CD4-positive, CD25-positive, alpha-beta regulatory T cell (primary cell): ENCODE measurements at regions not wholly inside any gene's neighbourhood (a gene's known extent, or its start where the extent isn't known, plus 50 kb on each side); places are given as distances from the start of the nearest gene placed in this dataset.

ENCODE experiments used
- ATAC-seq, 2 donors: fragments of 150-1000 bp; cut with Tn5 transposase; one replicate each; pipeline ENCODE4 v1.10.0; 2021; ENCODE audit warnings: low read depth in 2 of 2, moderate number of reproducible peaks in 2 of 2, moderate library complexity in 1 of 2
- DNase-seq, 3 donors: peaks; one replicate each; pipeline versions ENCODE4 v3.0.0 to v3.0.0-alpha.2; 2012 to 2022; ENCODE audit warnings: mixed read lengths in 1 of 3
- H3K27ac ChIP-seq: one replicate; pipeline ENCODE4 v1.7.0; 2013; ENCODE audit warnings: mild to moderate bottlenecking, low read length; ENCODE audit not compliant: insufficient read depth, poor library complexity, severe bottlenecking
- H3K27me3 ChIP-seq: one replicate; pipeline ENCODE4 v1.7.0; 2013; ENCODE audit warnings: low read length; ENCODE audit not compliant: control insufficient read depth, insufficient read depth
- H3K36me3 ChIP-seq: one replicate; pipeline ENCODE4 v1.7.0; 2013; ENCODE audit warnings: mild to moderate bottlenecking, low read length, moderate library complexity; ENCODE audit not compliant: control insufficient read depth, insufficient read depth
- H3K4me1 ChIP-seq: 2 replicates; pipeline ENCODE4 v1.7.0; 2013; ENCODE audit warnings: mild to moderate bottlenecking, low read length; ENCODE audit not compliant: insufficient read depth, control insufficient read depth, poor library complexity, severe bottlenecking
- H3K4me3 ChIP-seq: one replicate; pipeline ENCODE4 v1.7.0; 2013; ENCODE audit warnings: low read depth, mild to moderate bottlenecking, low read length, moderate library complexity
- H3K9me3 ChIP-seq, 2 experiments: 1 replicate in 1 of 2; 2 replicates in 1 of 2; pipeline ENCODE4 v1.7.0; 2013; ENCODE audit warnings: low read length in 2 of 2, mild to moderate bottlenecking in 1 of 2, moderate library complexity in 1 of 2; ENCODE audit not compliant: control insufficient read depth in 2 of 2
- H3K27ac Mint-ChIP-seq, 3 donors: one replicate each; pipeline ENCODE4 v1.8.0; 2020 to 2022; ENCODE audit warnings: mild to moderate bottlenecking in 3 of 3, mixed read lengths in 3 of 3, moderate library complexity in 2 of 3
- H3K27me3 Mint-ChIP-seq: one replicate; pipeline ENCODE4 v1.8.0; 2022; ENCODE audit warnings: mild to moderate bottlenecking, mixed read lengths
- H3K36me3 Mint-ChIP-seq: one replicate; pipeline ENCODE4 v1.8.0; 2020; ENCODE audit warnings: mixed read lengths
- H3K4me1 Mint-ChIP-seq, 4 donors: one replicate each; pipeline ENCODE4 v1.8.0; 2020 to 2022; ENCODE audit warnings: mixed read lengths in 4 of 4, mild to moderate bottlenecking in 1 of 4
- H3K4me3 Mint-ChIP-seq, 4 donors: one replicate each; pipeline ENCODE4 v1.8.0; 2020 to 2022; ENCODE audit warnings: mild to moderate bottlenecking in 4 of 4, mixed read lengths in 4 of 4, moderate library complexity in 3 of 4
- H3K9me3 Mint-ChIP-seq, 7 donors: one replicate each; pipeline ENCODE4 v1.8.0; 2020 to 2022; ENCODE audit warnings: mixed read lengths in 7 of 7, mild to moderate bottlenecking in 3 of 7, moderate library complexity in 2 of 7

GRCh38 chr11:10934293-10934860, 76.5 kb upstream of the ZBED5 start:
- H3K4me3 ChIP-seq, result peak overlapping the region; percentile 78
- DNase-seq, result peak in 2 of 3 donors; percentile 7 to 37
- H3K27ac Mint-ChIP-seq, result no peak overlapping the region

GRCh38 chr11:10933455-10934292, 75.8 kb upstream of the ZBED5 start:
- peak overlapping the region in 1 of 3 donors; percentile 10 for H3K27ac Mint-ChIP-seq
- H3K4me3 Mint-ChIP-seq, result peak overlapping the region; percentile 12 to 93 (median 80)
- H3K4me1 ChIP-seq, result peaks cover 28% of the 10 kb centered on the region
- peak overlapping the region; percentile 78 for H3K4me3 ChIP-seq
- no peaks in the 10 kb centered on the region for H3K36me3 Mint-ChIP-seq
- peaks cover 4 to 21% (median 6%) of the 10 kb centered on the region in 4 donors for H3K4me1 Mint-ChIP-seq
- H3K9me3 ChIP-seq, result no peaks in the 10 kb centered on the region
- peaks cover 25% of the 10 kb centered on the region for H3K27me3 ChIP-seq
- peaks cover 0 to 2% (median 0%) of the 10 kb centered on the region in 7 donors for H3K9me3 Mint-ChIP-seq
- H3K27ac ChIP-seq, result no peak overlapping the region
- peaks cover 65% of the 10 kb centered on the region for H3K27me3 Mint-ChIP-seq
- ATAC-seq (peak; percentile 86 to 89), DNase-seq (peak; percentile 52 to 75 (median 70))
- no peaks in the 10 kb centered on the region for H3K36me3 ChIP-seq

More at GRCh38 chr11:10934293-10934860, 76.5 kb upstream of the ZBED5 start:
- H3K4me1 Mint-ChIP-seq, result peaks cover 4 to 21% (median 6%) of the 10 kb centered on the region in 4 donors
- peak overlapping the region; percentile 1 to 93 (median 80) for H3K4me3 Mint-ChIP-seq
- ATAC-seq, result no peak
- H3K36me3 ChIP-seq, result no peaks in the 10 kb centered on the region
- peaks cover 28% of the 10 kb centered on the region for H3K4me1 ChIP-seq
- H3K9me3 Mint-ChIP-seq, result no peaks in the 10 kb centered on the region
- peaks cover 18% of the 10 kb centered on the region for H3K27me3 ChIP-seq
- no peaks in the 10 kb centered on the region for H3K9me3 ChIP-seq
- no peak overlapping the region for H3K27ac ChIP-seq
- H3K36me3 Mint-ChIP-seq, result no peaks in the 10 kb centered on the region
- peaks cover 59% of the 10 kb centered on the region for H3K27me3 Mint-ChIP-seq

- no peak overlapping the region for H3K27ac Mint-ChIP-seq
- peak overlapping the region in 1 of 4 donors; percentile 73 for H3K4me3 Mint-ChIP-seq
These were observed 75.1 kb upstream of the ZBED5 start for GRCh38 chr11:10932976-10933375.

GRCh38 chr11:10931761-10932670, 74.2 kb upstream of the ZBED5 start:
- Mint-ChIP-seq H3K36me3 (no peaks in the 10 kb centered on the region), H3K27ac (no peak overlapping the region), H3K9me3 (peaks cover 0 to 4% (median 0%) of the 10 kb centered on the region in 7 donors), H3K4me3 (peak overlapping the region; percentile 25 to 90 (median 80)), H3K27me3 (peaks cover 73% of the 10 kb centered on the region), H3K4me1 (peaks cover 4 to 21% (median 6%) of the 10 kb centered on the region in 4 donors)
- no peak for DNase-seq
- Histone ChIP-seq H3K36me3 (no peaks in the 10 kb centered on the region), H3K4me1 (peaks cover 28% of the 10 kb centered on the region), H3K9me3 (no peaks in the 10 kb centered on the region), H3K4me3 (no peak overlapping the region), H3K27ac (no peak overlapping the region), H3K27me3 (peaks cover 26% of the 10 kb centered on the region)
- ATAC-seq, result no peak

More at GRCh38 chr11:10932976-10933375, 75.1 kb upstream of the ZBED5 start:
- H3K27me3 Mint-ChIP-seq, result peaks cover 67% of the 10 kb centered on the region
- no peak overlapping the region for H3K4me3 ChIP-seq
- H3K27me3 ChIP-seq, result peaks cover 26% of the 10 kb centered on the region
- no peak overlapping the region for H3K27ac ChIP-seq
- DNase-seq (no peak), ATAC-seq (no peak)
- peaks cover 28% of the 10 kb centered on the region for H3K4me1 ChIP-seq
- H3K36me3 ChIP-seq, result no peaks in the 10 kb centered on the region
- peaks cover 0 to 4% (median 0%) of the 10 kb centered on the region in 7 donors for H3K9me3 Mint-ChIP-seq
- no peaks in the 10 kb centered on the region for H3K9me3 ChIP-seq
- H3K36me3 Mint-ChIP-seq, result no peaks in the 10 kb centered on the region
- peaks cover 4 to 21% (median 6%) of the 10 kb centered on the region in 4 donors for H3K4me1 Mint-ChIP-seq

- DNase-seq (peak; percentile 24 to 34 (median 33)), ATAC-seq (peak; percentile 30 to 42)
- H3K36me3 ChIP-seq, result no peaks in the 10 kb centered on the region
- Mint-ChIP-seq H3K27me3 (peaks cover 79% of the 10 kb centered on the region), H3K4me1 (peaks cover 4 to 21% (median 6%) of the 10 kb centered on the region in 4 donors), H3K9me3 (peaks cover 0 to 4% (median 0%) of the 10 kb centered on the region in 7 donors), H3K27ac (no peak overlapping the region), H3K4me3 (peak overlapping the region; percentile 25 to 90 (median 80)), H3K36me3 (no peaks in the 10 kb centered on the region)
- H3K4me1 ChIP-seq, result peaks cover 28% of the 10 kb centered on the region
- H3K9me3 ChIP-seq, result no peaks in the 10 kb centered on the region
- H3K27me3 ChIP-seq, result peaks cover 31% of the 10 kb centered on the region
- no peak overlapping the region for H3K4me3 ChIP-seq
- no peak overlapping the region for H3K27ac ChIP-seq
These were observed 73.3 kb upstream of the ZBED5 start for GRCh38 chr11:10930972-10931760.

GRCh38 chr11:10930224-10930971, 72.5 kb upstream of the ZBED5 start:
- Mint-ChIP-seq H3K36me3 (no peaks in the 10 kb centered on the region), H3K4me3 (peak overlapping the region; percentile 67 to 86 (median 76)), H3K27me3 (peaks cover 75% of the 10 kb centered on the region), H3K4me1 (peaks cover 4 to 21% (median 6%) of the 10 kb centered on the region in 4 donors), H3K27ac (no peak overlapping the region), H3K9me3 (peaks cover 0 to 4% (median 0%) of the 10 kb centered on the region in 7 donors)
- no peaks in the 10 kb centered on the region for H3K9me3 ChIP-seq
- ATAC-seq (peak in 1 of 2 donors; percentile 5), DNase-seq (peak in 1 of 3 donors; percentile 27)
- H3K4me1 ChIP-seq, result peaks cover 28% of the 10 kb centered on the region
- peak overlapping the region; percentile 67 for H3K4me3 ChIP-seq
- H3K36me3 ChIP-seq, result no peaks in the 10 kb centered on the region
- no peak overlapping the region for H3K27ac ChIP-seq
- H3K27me3 ChIP-seq, result peaks cover 31% of the 10 kb centered on the region
